GM13977 (cell line): ENCODE measurements at regions not wholly inside any gene's neighbourhood (a gene's known extent, or its start where the extent isn't known, plus 50 kb on each side); places are given as distances from the start of the nearest gene placed in this dataset.

ENCODE experiments used
- DNase-seq: peaks from one replicate; pipeline ENCODE4 v3.0.0; 2012; ENCODE audit warnings: low spot score
- in situ Hi-C: fragments of 300-500 bp; cut with MboI; formaldehyde crosslinking; loops from one replicate; pipeline ENCODE4 v1.12.0; 2022; ENCODE audit warnings: low sequenced_read_pairs, low pct_unique_long_range_greater_than_20kb, mixed read lengths, inconsistent platforms; ENCODE audit not compliant: unreplicated experiment
- TF ChIP-seq, protein P1 (sequence below): IDR thresholded peaks from 2 replicates; pipeline ENCODE4 v1.5.1; 2012; ENCODE audit warnings: mild to moderate bottlenecking, control low read depth; ENCODE audit not compliant: insufficient read depth; ENCODE audit errors: extremely low read depth, missing control alignments

DNA sequence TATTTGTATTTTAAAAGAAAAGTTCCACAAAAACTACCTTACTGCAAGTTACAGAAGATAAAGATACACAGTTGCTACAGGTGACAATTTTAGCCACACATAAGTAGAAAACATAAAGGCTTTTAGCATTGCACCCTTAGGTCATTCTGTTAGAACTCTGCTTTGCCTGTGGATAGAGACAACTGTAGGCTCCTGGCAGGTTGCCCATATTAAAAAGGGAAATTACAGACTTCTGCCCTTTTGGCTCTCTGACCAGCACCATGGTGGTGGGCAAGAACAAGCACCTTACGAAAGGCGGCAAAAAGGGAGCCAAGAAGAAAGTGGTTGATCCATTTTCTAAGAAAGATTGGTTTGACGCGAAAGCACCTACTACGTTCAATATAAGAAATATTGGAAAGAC lies 223.3 kb downstream of the MC4R start:
- in situ Hi-C loops, result no loop called here
- TF ChIP-seq, protein P1, sequence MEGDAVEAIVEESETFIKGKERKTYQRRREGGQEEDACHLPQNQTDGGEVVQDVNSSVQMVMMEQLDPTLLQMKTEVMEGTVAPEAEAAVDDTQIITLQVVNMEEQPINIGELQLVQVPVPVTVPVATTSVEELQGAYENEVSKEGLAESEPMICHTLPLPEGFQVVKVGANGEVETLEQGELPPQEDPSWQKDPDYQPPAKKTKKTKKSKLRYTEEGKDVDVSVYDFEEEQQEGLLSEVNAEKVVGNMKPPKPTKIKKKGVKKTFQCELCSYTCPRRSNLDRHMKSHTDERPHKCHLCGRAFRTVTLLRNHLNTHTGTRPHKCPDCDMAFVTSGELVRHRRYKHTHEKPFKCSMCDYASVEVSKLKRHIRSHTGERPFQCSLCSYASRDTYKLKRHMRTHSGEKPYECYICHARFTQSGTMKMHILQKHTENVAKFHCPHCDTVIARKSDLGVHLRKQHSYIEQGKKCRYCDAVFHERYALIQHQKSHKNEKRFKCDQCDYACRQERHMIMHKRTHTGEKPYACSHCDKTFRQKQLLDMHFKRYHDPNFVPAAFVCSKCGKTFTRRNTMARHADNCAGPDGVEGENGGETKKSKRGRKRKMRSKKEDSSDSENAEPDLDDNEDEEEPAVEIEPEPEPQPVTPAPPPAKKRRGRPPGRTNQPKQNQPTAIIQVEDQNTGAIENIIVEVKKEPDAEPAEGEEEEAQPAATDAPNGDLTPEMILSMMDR, result no peak
- no peak for DNase-seq

DNA sequence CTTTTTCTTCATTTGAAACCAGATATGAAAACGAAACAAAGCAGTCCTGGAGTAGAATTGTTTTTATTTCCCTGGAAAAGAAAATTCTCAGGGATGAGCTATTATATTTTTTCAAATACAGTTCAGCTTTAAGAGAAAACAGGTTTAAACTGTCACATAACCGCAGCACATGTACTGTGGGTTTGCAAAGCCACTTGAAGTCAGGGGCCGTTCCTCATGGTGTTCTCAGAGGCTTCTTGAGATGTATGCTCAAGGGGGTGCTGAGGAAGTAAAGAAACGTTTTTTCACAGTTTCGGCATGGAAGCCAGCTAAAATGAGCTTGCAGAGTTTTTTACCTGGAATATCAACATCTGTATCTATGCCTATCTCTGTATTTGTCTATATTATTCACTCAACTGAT lies 225.3 kb downstream of the MC4R start:
- TF ChIP-seq, protein P1, result no peak
- in situ Hi-C loops, result no loop called here
- DNase-seq, result no peak

DNA sequence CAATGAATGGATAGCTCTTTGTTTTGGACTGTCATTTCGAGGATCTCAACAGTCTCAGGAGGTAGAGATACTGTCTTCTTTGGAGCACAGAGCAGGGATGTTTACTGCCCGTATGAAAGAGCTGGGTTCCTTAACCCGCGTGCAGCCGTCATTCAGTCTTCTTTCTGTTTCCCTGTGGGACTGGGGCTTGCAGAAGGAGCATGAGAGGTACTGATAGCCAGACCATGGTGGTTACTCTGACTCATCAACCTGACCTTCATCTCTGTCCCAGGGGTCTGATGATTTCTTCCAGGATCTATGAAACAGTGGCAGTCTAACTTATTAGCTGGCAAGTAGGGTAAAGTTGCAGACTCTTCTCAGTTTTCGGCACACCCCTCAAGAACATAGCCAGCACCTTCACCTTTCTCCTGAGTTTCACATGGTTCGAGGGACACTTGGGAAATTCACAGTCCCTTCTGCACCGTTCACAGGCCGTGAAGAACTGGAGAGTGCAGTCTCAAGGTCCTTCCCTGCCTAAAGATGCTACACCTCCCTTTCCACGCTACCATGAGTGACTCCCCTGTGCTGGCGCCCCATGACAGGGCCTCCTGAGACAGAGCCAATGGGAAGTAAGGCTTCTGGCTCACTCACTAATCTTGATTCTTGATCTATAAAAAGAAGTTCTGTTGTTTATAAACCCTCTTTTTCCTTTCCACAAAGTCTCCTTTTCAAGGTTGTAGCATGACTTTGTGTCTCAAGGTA lies 226.2 kb downstream of the MC4R start:
- TF ChIP-seq, protein P1, result no peak
- no peak for DNase-seq
- in situ Hi-C loops, result no loop called here

DNA sequence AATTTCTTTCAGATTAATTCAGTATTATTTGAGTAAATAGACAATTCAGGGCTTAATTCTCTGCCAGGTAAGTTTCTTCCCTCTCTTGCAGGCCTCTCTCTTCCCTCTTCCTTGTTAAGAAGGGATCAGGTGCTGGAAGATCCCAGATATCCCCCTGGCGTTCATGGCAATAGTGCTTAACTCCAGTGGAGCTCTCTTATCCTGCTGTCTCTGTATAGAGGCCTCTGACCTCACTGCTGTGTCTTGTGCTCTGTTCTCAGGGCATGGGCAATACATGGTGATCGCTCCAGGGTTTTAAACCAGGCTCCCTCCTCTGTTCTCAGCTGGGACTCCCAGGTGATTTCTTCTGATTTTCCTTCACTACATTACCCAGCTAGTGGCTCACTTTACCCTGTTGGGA lies 226.8 kb downstream of the MC4R start:
- no peak for DNase-seq
- TF ChIP-seq, protein P1, result no peak

GRCh38 chr18:60134806-60135205 lies 235.0 kb downstream of the PMAIP1 start:
- in situ Hi-C loops, result no loop called here
- TF ChIP-seq, protein P1, result no peak
- no peak for DNase-seq

More for the DNA sequence above, 226.8 kb downstream of the MC4R start:
- in situ Hi-C loops, result no loop called here

DNA sequence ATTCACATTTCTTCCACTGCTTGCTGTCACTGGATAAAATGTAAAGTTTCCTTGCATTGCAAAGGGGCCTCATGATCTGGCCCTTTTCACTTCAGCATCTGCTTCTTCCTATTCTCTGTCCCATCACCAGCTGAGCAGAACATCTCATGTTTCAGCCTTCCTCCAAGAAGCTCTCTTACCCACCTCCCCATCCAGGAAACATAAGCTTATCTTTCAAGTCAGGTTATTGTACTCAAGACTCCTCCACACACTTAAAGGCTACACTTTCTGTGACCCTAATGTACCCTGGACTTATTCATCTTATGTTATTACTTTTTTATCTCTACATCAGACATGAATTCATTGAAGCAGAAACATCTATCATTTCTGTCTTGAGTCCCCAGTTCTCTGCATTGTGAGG lies 230.5 kb downstream of the PMAIP1 start:
- in situ Hi-C loops, result no loop called here
- DNase-seq, result no peak
- TF ChIP-seq, protein P1, result no peak

- DNase-seq, result no peak
- TF ChIP-seq, protein P1, result no peak
- in situ Hi-C loops, result no loop called here
These were observed 223.2 kb downstream of the PMAIP1 start for GRCh38 chr18:60123031-60123430.
